T1000 (cell line): ENCODE measurements at regions not wholly inside any gene's neighbourhood (a gene's known extent, or its start where the extent isn't known, plus 50 kb on each side); places are given as distances from the start of the nearest gene placed in this dataset.

Source experiments
- DNase-seq: peaks from one replicate; lab custom pipeline; 2025; ENCODE audit warnings: mixed read lengths; lab: John Stamatoyannopoulos, UW

GRCh38 chr2:145156199-145156598 lies 636.3 kb upstream of the ZEB2 start:
- DNase-seq: no peak

GRCh38 chr2:145155196-145155595 lies 635.3 kb upstream of the ZEB2 start:
- DNase-seq: no peak

- no peak for DNase-seq
These were observed 634.8 kb upstream of the ZEB2 start for GRCh38 chr2:145154731-145155130.

GRCh38 chr2:145146691-145147090 lies 626.8 kb upstream of the ZEB2 start:
- DNase-seq: no peak

GRCh38 chr2:145144131-145144728 lies 624.3 kb upstream of the ZEB2 start:
- no peak for DNase-seq

- DNase-seq: no peak
These were observed 622.1 kb upstream of the ZEB2 start for GRCh38 chr2:145141981-145142380.

- DNase-seq: no peak
These were observed 620.7 kb upstream of the ZEB2 start for GRCh38 chr2:145140658-145141057.

- no peak for DNase-seq
These were observed 618.7 kb upstream of the ZEB2 start for GRCh38 chr2:145138626-145139025.

- DNase-seq: no peak
These were observed 618.0 kb upstream of the ZEB2 start for GRCh38 chr2:145137901-145138300.

- no peak for DNase-seq
These were observed 617.3 kb upstream of the ZEB2 start for GRCh38 chr2:145137211-145137610.

GRCh38 chr2:145136702-145137101 lies 616.8 kb upstream of the ZEB2 start:
- DNase-seq: no peak

GRCh38 chr2:145126146-145126545 lies 606.2 kb upstream of the ZEB2 start:
- DNase-seq: no peak

- DNase-seq: no peak
These were observed 604.2 kb upstream of the ZEB2 start for GRCh38 chr2:145124085-145124484.

- DNase-seq: no peak
These were observed 603.7 kb upstream of the ZEB2 start for GRCh38 chr2:145123606-145124005.

- no peak for DNase-seq
These were observed 599.3 kb upstream of the ZEB2 start for GRCh38 chr2:145119225-145119624.

GRCh38 chr2:145116834-145117725 lies 597.2 kb upstream of the ZEB2 start:
- DNase-seq: no peak

GRCh38 chr2:145116056-145116455 lies 596.1 kb upstream of the ZEB2 start:
- no peak for DNase-seq

- no peak for DNase-seq
These were observed 594.8 kb upstream of the ZEB2 start for GRCh38 chr2:145114726-145115125.

- DNase-seq: no peak
These were observed 592.5 kb upstream of the ZEB2 start for GRCh38 chr2:145112467-145112866.

GRCh38 chr2:145110668-145111356 lies 590.9 kb upstream of the ZEB2 start:
- no peak for DNase-seq

- no peak for DNase-seq
These were observed 589.2 kb upstream of the ZEB2 start for GRCh38 chr2:145108959-145109710.

- no peak for DNase-seq
These were observed 588.5 kb upstream of the ZEB2 start for GRCh38 chr2:145108361-145108778.
